Ectodermal cell (in vitro differentiated cells): ENCODE measurements at regions not wholly inside any gene's neighbourhood (a gene's known extent, or its start where the extent isn't known, plus 50 kb on each side); places are given as distances from the start of the nearest gene placed in this dataset.

Experiments used
- H3K27ac ChIP-seq: 2 replicates; pipeline ENCODE4 v1.7.0; 2013; ENCODE audit warnings: mild to moderate bottlenecking, low read depth, low read length; ENCODE audit not compliant: insufficient read depth, poor library complexity, severe bottlenecking
- H3K27me3 ChIP-seq: 2 replicates; pipeline ENCODE4 v1.7.0; 2013; ENCODE audit warnings: mild to moderate bottlenecking, low read length; ENCODE audit not compliant: insufficient read depth, control insufficient read depth, poor library complexity, severe bottlenecking
- H3K36me3 ChIP-seq: one replicate; pipeline ENCODE4 v1.7.0; 2013; ENCODE audit warnings: low read length; ENCODE audit not compliant: control insufficient read depth, insufficient read depth
- H3K4me1 ChIP-seq: one replicate; pipeline ENCODE4 v1.7.0; 2013; ENCODE audit warnings: low read length; ENCODE audit not compliant: control insufficient read depth, insufficient read depth
- H3K4me3 ChIP-seq: 2 replicates; pipeline ENCODE4 v1.7.0; 2013; ENCODE audit warnings: low read depth, low read length, control low read depth; ENCODE audit not compliant: insufficient read depth
- H3K9me3 ChIP-seq: 2 replicates; pipeline ENCODE4 v1.7.0; 2013; ENCODE audit warnings: mild to moderate bottlenecking, low read length, moderate library complexity; ENCODE audit not compliant: control insufficient read depth
- WGBS, 2 experiments: methylation state at CpG; one replicate each; pipeline ENCODE4 v1.1.7; 2013; ENCODE audit warnings: missing lambda C conversion rate in 2 of 2; 5-methylcytosine and 5-hydroxymethylcytosine counted together

- no peaks in the 10 kb centered on the region for H3K27me3 ChIP-seq
- no peaks in the 10 kb centered on the region for H3K9me3 ChIP-seq
- peaks cover 16% of the 10 kb centered on the region for H3K4me1 ChIP-seq
- no peak overlapping the region for H3K4me3 ChIP-seq
- no peaks in the 10 kb centered on the region for H3K36me3 ChIP-seq
- peak overlapping the region; percentile 40 for H3K27ac ChIP-seq
- WGBS, 2 experiments, result 91 to 94% methylated on average over 11 to 12 of the region's 12 CpGs
Measured at GRCh38 chr2:164015328-164016123, 279.7 kb upstream of the FIGN start.

GRCh38 chr2:164014791-164015190 is 279.0 kb upstream of the FIGN start:
- H3K36me3 ChIP-seq, result no peaks in the 10 kb centered on the region
- no peaks in the 10 kb centered on the region for H3K27me3 ChIP-seq
- no peaks in the 10 kb centered on the region for H3K9me3 ChIP-seq
- peaks cover 16% of the 10 kb centered on the region for H3K4me1 ChIP-seq
- H3K4me3 ChIP-seq, result no peak overlapping the region
- peak overlapping the region; percentile 87 for H3K27ac ChIP-seq
- 86% methylated on average over 1 of the region's 1 CpG; no CpG with 5 or more reads in 1 of the 2 experiments for WGBS, 2 experiments

GRCh38 chr2:164014068-164014731 is 278.4 kb upstream of the FIGN start:
- no peaks in the 10 kb centered on the region for H3K27me3 ChIP-seq
- H3K36me3 ChIP-seq, result no peaks in the 10 kb centered on the region
- H3K9me3 ChIP-seq, result no peaks in the 10 kb centered on the region
- H3K4me3 ChIP-seq, result no peak overlapping the region
- 47 to 53% methylated on average over 11 of the region's 11 CpGs for WGBS, 2 experiments
- H3K27ac ChIP-seq, result peak overlapping the region; percentile 87
- H3K4me1 ChIP-seq, result peaks cover 16% of the 10 kb centered on the region

- Histone ChIP-seq H3K27me3 (no peaks in the 10 kb centered on the region), H3K4me3 (no peak overlapping the region), H3K9me3 (no peaks in the 10 kb centered on the region)
Measured at GRCh38 chr2:164012581-164012980, 276.8 kb upstream of the FIGN start.

GRCh38 chr2:164009756-164010337 is 274.0 kb upstream of the FIGN start:
- Histone ChIP-seq H3K9me3 (no peaks in the 10 kb centered on the region), H3K27ac (no peak overlapping the region), H3K36me3 (no peaks in the 10 kb centered on the region), H3K27me3 (no peaks in the 10 kb centered on the region), H3K4me1 (peaks cover 7% of the 10 kb centered on the region), H3K4me3 (no peak overlapping the region)
- 80 to 85% methylated on average over 5 to 7 of the region's 7 CpGs for WGBS, 2 experiments

More at GRCh38 chr2:164012581-164012980, 276.8 kb upstream of the FIGN start:
- H3K27ac ChIP-seq, result no peak overlapping the region
- peaks cover 16% of the 10 kb centered on the region for H3K4me1 ChIP-seq
- 97 to 100% methylated on average over 3 of the region's 3 CpGs for whole genome bisulfite sequencing, 2 experiments
- H3K36me3 ChIP-seq, result no peaks in the 10 kb centered on the region

- Histone ChIP-seq H3K27ac (no peak overlapping the region), H3K4me1 (peaks cover 1% of the 10 kb centered on the region), H3K4me3 (no peak overlapping the region), H3K27me3 (no peaks in the 10 kb centered on the region), H3K9me3 (no peaks in the 10 kb centered on the region), H3K36me3 (no peaks in the 10 kb centered on the region)
- WGBS, 2 experiments, result 89 to 92% methylated on average over 4 of the region's 4 CpGs
Measured at GRCh38 chr2:164008752-164009151, 272.9 kb upstream of the FIGN start.

GRCh38 chr2:164006704-164007103 is 270.9 kb upstream of the FIGN start:
- no peaks in the 10 kb centered on the region for H3K9me3 ChIP-seq
- peaks cover 7% of the 10 kb centered on the region for H3K4me1 ChIP-seq
- no peaks in the 10 kb centered on the region for H3K36me3 ChIP-seq
- no peaks in the 10 kb centered on the region for H3K27me3 ChIP-seq
- no peak overlapping the region for H3K4me3 ChIP-seq
- no peak overlapping the region for H3K27ac ChIP-seq
- 91 to 100% methylated on average over 1 to 2 of the region's 2 CpGs for WGBS, 2 experiments

- Histone ChIP-seq H3K4me1 (peaks cover 7% of the 10 kb centered on the region), H3K27ac (no peak overlapping the region), H3K36me3 (no peaks in the 10 kb centered on the region), H3K4me3 (no peak overlapping the region), H3K9me3 (no peaks in the 10 kb centered on the region), H3K27me3 (no peaks in the 10 kb centered on the region)
- 100% methylated on average over 1 of the region's 2 CpGs for WGBS, 2 experiments
Measured at GRCh38 chr2:164000176-164000575, 264.4 kb upstream of the FIGN start.

GRCh38 chr2:163997466-163997865 is 261.7 kb upstream of the FIGN start:
- H3K4me1 ChIP-seq, result no peaks in the 10 kb centered on the region
- H3K9me3 ChIP-seq, result no peaks in the 10 kb centered on the region
- 43% methylated on average over 1 of the region's 4 CpGs; no CpG with 5 or more reads in 1 of the 2 experiments for WGBS, 2 experiments
- H3K27ac ChIP-seq, result no peak overlapping the region
- no peak overlapping the region for H3K4me3 ChIP-seq
- H3K27me3 ChIP-seq, result no peaks in the 10 kb centered on the region
- H3K36me3 ChIP-seq, result no peaks in the 10 kb centered on the region

GRCh38 chr2:163990541-163990940 is 254.7 kb upstream of the FIGN start:
- H3K27ac ChIP-seq, result peak overlapping the region; percentile 48
- H3K27me3 ChIP-seq, result no peaks in the 10 kb centered on the region
- WGBS, 2 experiments, result 3 to 5% methylated on average over 2 of the region's 2 CpGs
- no peaks in the 10 kb centered on the region for H3K9me3 ChIP-seq
- H3K4me1 ChIP-seq, result peaks cover 22% of the 10 kb centered on the region
- H3K36me3 ChIP-seq, result no peaks in the 10 kb centered on the region
- no peak overlapping the region for H3K4me3 ChIP-seq
